ENCODE measurements at regions not wholly inside any gene's neighbourhood (a gene's known extent, or its start where the extent isn't known, plus 50 kb on each side); places are given as distances from the start of the nearest gene placed in this dataset.

GRCh38 chr12:61854902-61855301 lies 405.3 kb upstream of the USP15 start:
- TF ChIP-seq BHLHE40 (IDR thresholded peaks at IDR 0.05; ENCODE audit: borderline replicate concordance) (no peak), ELF4 (IDR thresholded peaks at IDR 0.05) (no peak), FOXA1 (IDR thresholded peaks at IDR 0.05) (no peak), CTBP1 (IDR thresholded peaks at IDR 0.05; ENCODE audit: borderline replicate concordance) (no peak), SUZ12 (IDR thresholded peaks at IDR 0.05) (no peak), HDGF (IDR thresholded peaks at IDR 0.05; ENCODE audit: borderline replicate concordance) (no peak), FOXK2 (IDR thresholded peaks at IDR 0.05) (no peak)

Measured in HEK293T (cell line).